Activated CD4-positive, alpha-beta T cell treated with anti-CD3 and anti-CD28 coated beads, Interleukin-2, amount 10 ng/mL, durations not matched to agents 24 days and 14 days (primary cell): ENCODE measurements at regions not wholly inside any gene's neighbourhood (a gene's known extent, or its start where the extent isn't known, plus 50 kb on each side); places are given as distances from the start of the nearest gene placed in this dataset.
"Not testable (repeated sequence)": the region's sequence is repeated elsewhere in the genome, so short reads cannot be mapped to it uniquely, and the experiment has no call there.

ENCODE experiments used
- DNase-seq: peaks from one replicate; pipeline ENCODE4 v3.0.0; 2022
- H3K27ac Mint-ChIP-seq: one replicate; pipeline ENCODE4 v1.8.0; 2022; ENCODE audit warnings: mild to moderate bottlenecking, mixed read lengths
- H3K27me3 Mint-ChIP-seq: one replicate; pipeline ENCODE4 v1.8.0; 2022; ENCODE audit warnings: mixed read lengths
- H3K36me3 Mint-ChIP-seq: one replicate; pipeline ENCODE4 v1.8.0; 2022; ENCODE audit warnings: low read depth, mild to moderate bottlenecking, mixed read lengths
- H3K4me1 Mint-ChIP-seq: one replicate; pipeline ENCODE4 v1.8.0; 2021; ENCODE audit warnings: mixed read lengths
- H3K4me3 Mint-ChIP-seq: one replicate; pipeline ENCODE4 v1.8.0; 2022; ENCODE audit warnings: mild to moderate bottlenecking, moderate library complexity, mixed read lengths
- H3K9me3 Mint-ChIP-seq: one replicate; pipeline ENCODE4 v1.8.0; 2021; ENCODE audit warnings: mixed read lengths
- intact Hi-C: fragments of 100-400 bp; cut with micrococcal nuclease; formaldehyde crosslinking; loops from one replicate; pipeline ENCODE4 v1.15.1; 2023

- H3K27me3 Mint-ChIP-seq, H3K9me3 Mint-ChIP-seq, intact Hi-C loops: not testable (repeated sequence)
- DNase-seq, result peak; percentile 97
- Mint-ChIP-seq H3K36me3 (peaks cover 12% of the 10 kb centered on the region), H3K27ac (peak overlapping the region; percentile 93), H3K4me1 (peaks cover 26% of the 10 kb centered on the region), H3K4me3 (peak overlapping the region; percentile 92)
Observed at GRCh38 chr1:827211-828063, 96.3 kb upstream of the SAMD11 start.

GRCh38 chr1:829324-829723, 94.4 kb upstream of the SAMD11 start:
- peaks cover 29% of the 10 kb centered on the region for H3K36me3 Mint-ChIP-seq
- H3K27me3 Mint-ChIP-seq, H3K9me3 Mint-ChIP-seq, intact Hi-C loops, DNase-seq, H3K27ac Mint-ChIP-seq: not testable (repeated sequence)
- H3K4me1 Mint-ChIP-seq, result peaks cover 26% of the 10 kb centered on the region
- peak overlapping the region; percentile 22 for H3K4me3 Mint-ChIP-seq

- peak overlapping the region; percentile 22 for H3K4me3 Mint-ChIP-seq
- intact Hi-C loops, H3K27ac Mint-ChIP-seq, H3K9me3 Mint-ChIP-seq, DNase-seq, H3K27me3 Mint-ChIP-seq: not testable (repeated sequence)
- H3K4me1 Mint-ChIP-seq, result peaks cover 24% of the 10 kb centered on the region
- H3K36me3 Mint-ChIP-seq, result peaks cover 29% of the 10 kb centered on the region
Observed at GRCh38 chr1:829932-830331, 93.8 kb upstream of the SAMD11 start.

- intact Hi-C loops, H3K4me3 Mint-ChIP-seq, H3K27ac Mint-ChIP-seq, H3K27me3 Mint-ChIP-seq, H3K9me3 Mint-ChIP-seq, DNase-seq: not testable (repeated sequence)
- Mint-ChIP-seq H3K4me1 (peaks cover 18% of the 10 kb centered on the region), H3K36me3 (peaks cover 29% of the 10 kb centered on the region)
Observed at GRCh38 chr1:830750-831149, 93.0 kb upstream of the SAMD11 start.

- intact Hi-C loops, result no loop called here
- Mint-ChIP-seq H3K4me3 (no peak overlapping the region), H3K27ac (no peak overlapping the region), H3K9me3 (no peaks in the 10 kb centered on the region), H3K27me3 (peaks cover 2% of the 10 kb centered on the region), H3K36me3 (peaks cover 28% of the 10 kb centered on the region), H3K4me1 (peaks cover 16% of the 10 kb centered on the region)
- no peak for DNase-seq
Observed at GRCh38 chr1:831522-831921, 92.2 kb upstream of the SAMD11 start.

GRCh38 chr1:832136-832535, 91.6 kb upstream of the SAMD11 start:
- H3K27ac Mint-ChIP-seq, result no peak overlapping the region
- H3K36me3 Mint-ChIP-seq, result peaks cover 26% of the 10 kb centered on the region
- no peak overlapping the region for H3K4me3 Mint-ChIP-seq
- DNase-seq, result no peak
- peaks cover 14% of the 10 kb centered on the region for H3K4me1 Mint-ChIP-seq
- peaks cover 2% of the 10 kb centered on the region for H3K27me3 Mint-ChIP-seq
- intact Hi-C loops, result no loop called here
- H3K9me3 Mint-ChIP-seq, result no peaks in the 10 kb centered on the region

GRCh38 chr1:833226-833625, 90.5 kb upstream of the SAMD11 start:
- H3K36me3 Mint-ChIP-seq, result peaks cover 26% of the 10 kb centered on the region
- H3K4me3 Mint-ChIP-seq, H3K27me3 Mint-ChIP-seq, DNase-seq, intact Hi-C loops, H3K9me3 Mint-ChIP-seq, H3K27ac Mint-ChIP-seq: not testable (repeated sequence)
- peaks cover 14% of the 10 kb centered on the region for H3K4me1 Mint-ChIP-seq

- not testable (repeated sequence) for H3K27ac Mint-ChIP-seq
- peaks cover 31% of the 10 kb centered on the region for H3K36me3 Mint-ChIP-seq
Observed at GRCh38 chr1:835509-835908, 88.2 kb upstream of the SAMD11 start.

GRCh38 chr1:837601-838000, 86.1 kb upstream of the SAMD11 start:
- peaks cover 16% of the 10 kb centered on the region for H3K4me1 Mint-ChIP-seq

More at GRCh38 chr1:835509-835908, 88.2 kb upstream of the SAMD11 start:
- intact Hi-C loops, H3K4me3 Mint-ChIP-seq, H3K9me3 Mint-ChIP-seq, DNase-seq, H3K27me3 Mint-ChIP-seq: not testable (repeated sequence)
- peaks cover 10% of the 10 kb centered on the region for H3K4me1 Mint-ChIP-seq

GRCh38 chr1:838291-838690, 85.4 kb upstream of the SAMD11 start:
- intact Hi-C loops, H3K27ac Mint-ChIP-seq, H3K27me3 Mint-ChIP-seq, H3K9me3 Mint-ChIP-seq, H3K4me3 Mint-ChIP-seq: not testable (repeated sequence)
- DNase-seq, result peak; percentile 27
- H3K36me3 Mint-ChIP-seq, result peaks cover 19% of the 10 kb centered on the region
- peaks cover 21% of the 10 kb centered on the region for H3K4me1 Mint-ChIP-seq

More at GRCh38 chr1:837601-838000, 86.1 kb upstream of the SAMD11 start:
- peaks cover 23% of the 10 kb centered on the region for H3K36me3 Mint-ChIP-seq
- H3K27me3 Mint-ChIP-seq, H3K9me3 Mint-ChIP-seq, intact Hi-C loops, H3K4me3 Mint-ChIP-seq, H3K27ac Mint-ChIP-seq: not testable (repeated sequence)
- DNase-seq, result peak; percentile 47

- H3K4me3 Mint-ChIP-seq, H3K36me3 Mint-ChIP-seq, H3K27ac Mint-ChIP-seq, H3K9me3 Mint-ChIP-seq, DNase-seq, intact Hi-C loops, H3K27me3 Mint-ChIP-seq: not testable (repeated sequence)
- H3K4me1 Mint-ChIP-seq, result peaks cover 33% of the 10 kb centered on the region
Observed at GRCh38 chr1:840592-840991, 83.1 kb upstream of the SAMD11 start.

GRCh38 chr1:841671-842425, 81.9 kb upstream of the SAMD11 start:
- H3K27ac Mint-ChIP-seq, DNase-seq, intact Hi-C loops, H3K9me3 Mint-ChIP-seq, H3K36me3 Mint-ChIP-seq, H3K27me3 Mint-ChIP-seq: not testable (repeated sequence)
- peak overlapping the region; percentile 13 for H3K4me3 Mint-ChIP-seq
- H3K4me1 Mint-ChIP-seq, result peaks cover 35% of the 10 kb centered on the region

GRCh38 chr1:842799-843198, 80.9 kb upstream of the SAMD11 start:
- intact Hi-C loops, DNase-seq, H3K36me3 Mint-ChIP-seq, H3K9me3 Mint-ChIP-seq, H3K4me3 Mint-ChIP-seq, H3K27me3 Mint-ChIP-seq: not testable (repeated sequence)
- Mint-ChIP-seq H3K4me1 (peaks cover 37% of the 10 kb centered on the region), H3K27ac (peak overlapping the region; percentile 53)

GRCh38 chr1:843946-844345, 79.8 kb upstream of the SAMD11 start:
- peak overlapping the region; percentile 53 for H3K4me3 Mint-ChIP-seq
- H3K27ac Mint-ChIP-seq, result peak overlapping the region; percentile 71

More at GRCh38 chr1:843946-844345, 79.8 kb upstream of the SAMD11 start:
- DNase-seq, H3K9me3 Mint-ChIP-seq, intact Hi-C loops, H3K27me3 Mint-ChIP-seq: not testable (repeated sequence)
- Mint-ChIP-seq H3K36me3 (peaks cover 12% of the 10 kb centered on the region), H3K4me1 (peaks cover 37% of the 10 kb centered on the region)
